ENCODE measurements at regions not wholly inside any gene's neighbourhood (a gene's known extent, or its start where the extent isn't known, plus 50 kb on each side); places are given as distances from the start of the nearest gene placed in this dataset.

DNA sequence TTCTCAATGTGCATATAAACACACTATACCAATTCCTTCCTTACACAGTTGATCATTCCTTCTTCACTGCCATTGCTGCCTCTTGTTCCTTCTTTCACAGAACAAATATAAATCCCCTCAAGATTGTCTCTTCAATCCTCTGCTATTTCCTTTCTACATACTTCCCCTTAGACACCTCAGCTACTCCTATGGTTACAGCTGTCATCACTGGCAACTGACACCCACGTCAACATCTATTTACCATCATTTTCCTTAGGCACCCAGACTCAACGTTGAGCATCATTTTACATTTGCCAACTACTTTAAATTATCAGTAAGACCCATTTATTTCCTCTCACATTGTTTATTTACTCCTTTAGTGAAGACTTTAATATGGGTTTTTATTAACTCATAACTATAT is 488.8 kb upstream of the FSHR start:
- Histone ChIP-seq H4K20me1 (ENCODE audit: insufficient read depth) (no peaks in the 10 kb centered on the region), H3K27me3 (ENCODE audit: insufficient read depth) (no peaks in the 10 kb centered on the region), H2AFZ (ENCODE audit: low read depth) (no peak overlapping the region), H3K36me3 (replicated peaks in 1 of 2; ENCODE audit: control insufficient read depth in 1 of 2, insufficient read depth in 2 of 2, low read length in 1 of 2) (no peaks in the 10 kb centered on the region), H3K9me2 (no peaks in the 10 kb centered on the region), H3K27ac (ENCODE audit: low read depth in 2 of 2, low read length in 1 of 2) (no peak overlapping the region), H3K4me1 (ENCODE audit: control insufficient read depth in 1 of 2, insufficient read depth in 2 of 2, low read depth in 1 of 2, low read length in 1 of 2) (no peaks in the 10 kb centered on the region), H3K9ac (no peak overlapping the region), H3K4me3 (ENCODE audit: low read depth in 2 of 2, low read length in 1 of 2) (no peak overlapping the region), H3K4me2 (no peak overlapping the region), H3K9me3 (0 out of 2 replicates have a peak, but pooled peaks cover 7% of the 10 kb centered on the region), H3F3A (replicated peaks; ENCODE audit: insufficient read depth) (no peaks in the 10 kb centered on the region), H3K79me2 (ENCODE audit: insufficient read depth) (no peaks in the 10 kb centered on the region)
- WGBS (ENCODE audit: low lambda C conversion rate), result 7% methylated on average over 2 of the region's 2 CpGs
- CTCF ChIA-PET, result no interaction called here
- POLR2A ChIA-PET, result no interaction called here
- DNase-seq, result no peak
- no peak for TF ChIP-seq TEAD4 (IDR thresholded peaks at IDR 0.05; ENCODE audit: borderline replicate concordance, insufficient read depth)

DNA sequence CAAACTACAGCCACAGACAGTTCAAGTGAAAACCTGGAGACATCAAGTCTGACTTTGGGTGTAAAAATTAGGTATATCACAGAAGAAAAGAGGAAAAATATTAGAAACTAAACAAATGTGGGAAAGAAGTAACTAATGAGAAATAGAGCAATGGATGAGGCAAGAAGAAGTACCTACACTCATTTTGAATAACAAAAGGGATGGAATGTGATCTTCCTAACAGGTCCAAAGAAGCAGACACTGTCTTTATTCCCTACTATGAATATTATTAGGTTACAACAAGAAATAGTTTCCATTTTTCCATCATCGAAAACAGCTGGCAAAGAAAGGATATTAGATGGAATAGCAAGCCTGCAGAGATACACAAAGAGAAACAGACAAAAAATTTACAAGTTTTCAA is 486.3 kb upstream of the FSHR start:
- Histone ChIP-seq H3K9ac (no peak overlapping the region), H3K4me2 (no peak overlapping the region), H3K27me3 (ENCODE audit: insufficient read depth) (no peaks in the 10 kb centered on the region), H3K9me3 (no peaks in the 10 kb centered on the region), H3K4me1 (ENCODE audit: control insufficient read depth in 1 of 2, insufficient read depth in 2 of 2, low read depth in 1 of 2, low read length in 1 of 2) (no peaks in the 10 kb centered on the region), H3K27ac (ENCODE audit: low read depth in 2 of 2, low read length in 1 of 2) (no peak overlapping the region), H3K4me3 (ENCODE audit: low read depth in 2 of 2, low read length in 1 of 2) (no peak overlapping the region), H2AFZ (ENCODE audit: low read depth) (no peak overlapping the region), H3K9me2 (no peaks in the 10 kb centered on the region), H3F3A (replicated peaks; ENCODE audit: insufficient read depth) (no peaks in the 10 kb centered on the region), H3K36me3 (replicated peaks in 1 of 2; ENCODE audit: control insufficient read depth in 1 of 2, insufficient read depth in 2 of 2, low read length in 1 of 2) (no peaks in the 10 kb centered on the region), H4K20me1 (ENCODE audit: insufficient read depth) (no peaks in the 10 kb centered on the region), H3K79me2 (ENCODE audit: insufficient read depth) (no peaks in the 10 kb centered on the region)
- ChIA-PET POLR2A (no interaction called here), CTCF (interaction anchor here (0.7 kb wide), 1 partner anchor 1767 kb away, joined by 3 read pairs; no protein-coding TSS in a partner anchor)
- 5% methylated on average over 1 of the region's 1 CpG for WGBS (ENCODE audit: low lambda C conversion rate)
- TF ChIP-seq POLR2AphosphoS5 (IDR thresholded peaks at IDR 0.05; ENCODE audit: low read depth, low read length) (no peak), RAD21 (IDR thresholded peaks at IDR 0.05; ENCODE audit: low read length) (no peak), RXRA (IDR thresholded peaks at IDR 0.05; ENCODE audit: borderline replicate concordance, low read depth) (no peak), TCF12 (IDR thresholded peaks at IDR 0.05) (no peak), MAX (IDR thresholded peaks at IDR 0.05; ENCODE audit: low read depth) (no peak), PBX3 (IDR thresholded peaks at IDR 0.05) (no peak), MEF2A (IDR thresholded peaks at IDR 0.05; ENCODE audit: borderline replicate concordance, low read depth) (no peak)
- TF ChIP-seq, protein P1, sequence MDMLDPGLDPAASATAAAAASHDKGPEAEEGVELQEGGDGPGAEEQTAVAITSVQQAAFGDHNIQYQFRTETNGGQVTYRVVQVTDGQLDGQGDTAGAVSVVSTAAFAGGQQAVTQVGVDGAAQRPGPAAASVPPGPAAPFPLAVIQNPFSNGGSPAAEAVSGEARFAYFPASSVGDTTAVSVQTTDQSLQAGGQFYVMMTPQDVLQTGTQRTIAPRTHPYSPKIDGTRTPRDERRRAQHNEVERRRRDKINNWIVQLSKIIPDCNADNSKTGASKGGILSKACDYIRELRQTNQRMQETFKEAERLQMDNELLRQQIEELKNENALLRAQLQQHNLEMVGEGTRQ (IDR thresholded peaks at IDR 0.05; ENCODE audit: borderline replicate concordance, low read depth, low read length), result no peak
- DNase-seq, result no peak

DNA sequence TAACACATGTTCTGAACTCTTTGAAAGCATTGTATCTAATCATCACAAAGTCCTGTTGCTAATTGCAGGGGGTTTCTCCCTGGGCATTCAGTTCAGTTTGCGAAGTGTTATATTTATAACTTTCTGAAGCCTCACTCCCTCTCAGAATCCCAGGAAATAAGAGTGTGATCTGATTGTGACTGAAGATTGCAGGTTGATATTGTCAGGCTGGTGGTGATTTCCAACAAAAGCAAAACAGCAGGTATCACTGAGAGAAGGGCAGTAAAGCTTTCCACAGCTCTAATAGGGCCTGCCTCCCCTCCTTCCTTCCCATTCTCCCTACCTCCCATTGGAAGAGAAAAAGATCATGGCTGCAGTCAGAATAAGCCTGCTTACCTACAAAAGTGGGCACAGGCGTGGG is 466.7 kb upstream of the FSHR start:
- Histone ChIP-seq H3K9ac (no peak overlapping the region), H3K27ac (ENCODE audit: low read depth in 2 of 2, low read length in 1 of 2) (no peak overlapping the region), H3F3A (replicated peaks; ENCODE audit: insufficient read depth) (no peaks in the 10 kb centered on the region), H3K27me3 (ENCODE audit: insufficient read depth) (no peaks in the 10 kb centered on the region), H3K9me3 (peaks cover 4% of the 10 kb centered on the region; the same call in 1 of the 2 replicates), H2AFZ (ENCODE audit: low read depth) (no peak overlapping the region), H3K4me1 (ENCODE audit: control insufficient read depth in 1 of 2, insufficient read depth in 2 of 2, low read depth in 1 of 2, low read length in 1 of 2) (no peaks in the 10 kb centered on the region), H3K36me3 (replicated peaks in 1 of 2; ENCODE audit: control insufficient read depth in 1 of 2, insufficient read depth in 2 of 2, low read length in 1 of 2) (no peaks in the 10 kb centered on the region), H3K4me3 (ENCODE audit: low read depth in 2 of 2, low read length in 1 of 2) (no peak overlapping the region), H3K9me2 (no peaks in the 10 kb centered on the region), H4K20me1 (ENCODE audit: insufficient read depth) (no peaks in the 10 kb centered on the region), H3K79me2 (ENCODE audit: insufficient read depth) (no peaks in the 10 kb centered on the region), H3K4me2 (no peak overlapping the region)
- TF ChIP-seq FOXJ3 (CRISPR knock-in tag; IDR thresholded peaks at IDR 0.05) (no peak), MXI1 (IDR thresholded peaks at IDR 0.05; ENCODE audit: low read depth, low read length) (no peak), MAX (IDR thresholded peaks at IDR 0.05; ENCODE audit: low read depth) (no peak), JUND (IDR thresholded peaks at IDR 0.05) (no peak), RAD21 (IDR thresholded peaks at IDR 0.05; ENCODE audit: low read length) (no peak), YY1 (IDR thresholded peaks at IDR 0.05; ENCODE audit: low read depth) (no peak), CHD2 (IDR thresholded peaks at IDR 0.05; ENCODE audit: low read length, partially characterized antibody) (no peak), NRF1 (IDR thresholded peaks at IDR 0.05; ENCODE audit: low read depth, low read length) (no peak), SIN3A (IDR thresholded peaks at IDR 0.05; ENCODE audit: borderline replicate concordance, low read depth, low read length) (no peak), POLR2AphosphoS5 (IDR thresholded peaks at IDR 0.05; ENCODE audit: low read depth, low read length) (no peak)
- TF ChIP-seq, protein P2, sequence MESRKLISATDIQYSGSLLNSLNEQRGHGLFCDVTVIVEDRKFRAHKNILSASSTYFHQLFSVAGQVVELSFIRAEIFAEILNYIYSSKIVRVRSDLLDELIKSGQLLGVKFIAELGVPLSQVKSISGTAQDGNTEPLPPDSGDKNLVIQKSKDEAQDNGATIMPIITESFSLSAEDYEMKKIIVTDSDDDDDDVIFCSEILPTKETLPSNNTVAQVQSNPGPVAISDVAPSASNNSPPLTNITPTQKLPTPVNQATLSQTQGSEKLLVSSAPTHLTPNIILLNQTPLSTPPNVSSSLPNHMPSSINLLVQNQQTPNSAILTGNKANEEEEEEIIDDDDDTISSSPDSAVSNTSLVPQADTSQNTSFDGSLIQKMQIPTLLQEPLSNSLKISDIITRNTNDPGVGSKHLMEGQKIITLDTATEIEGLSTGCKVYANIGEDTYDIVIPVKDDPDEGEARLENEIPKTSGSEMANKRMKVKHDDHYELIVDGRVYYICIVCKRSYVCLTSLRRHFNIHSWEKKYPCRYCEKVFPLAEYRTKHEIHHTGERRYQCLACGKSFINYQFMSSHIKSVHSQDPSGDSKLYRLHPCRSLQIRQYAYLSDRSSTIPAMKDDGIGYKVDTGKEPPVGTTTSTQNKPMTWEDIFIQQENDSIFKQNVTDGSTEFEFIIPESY (IDR thresholded peaks at IDR 0.05; ENCODE audit: borderline replicate concordance, low read depth), result no peak
- ChIA-PET CTCF (interaction anchor here (1.9 kb wide), 1 partner anchor 782 kb away, joined by 7 read pairs; no protein-coding TSS in a partner anchor), POLR2A (no interaction called here)
- 22% methylated on average over 2 of the region's 2 CpGs for WGBS (ENCODE audit: low lambda C conversion rate)
- no peak for DNase-seq

Measured in SK-N-SH (cell line).